Body of pancreas (tissue), 4 donors: ENCODE measurements at regions not wholly inside any gene's neighbourhood (a gene's known extent, or its start where the extent isn't known, plus 50 kb on each side); places are given as distances from the start of the nearest gene placed in this dataset.
A peak's percentile ranks its signal among the peaks of the same experiment; 100 is the strongest.

Source experiments
- ATAC-seq: fragments of 150-250 bp; one replicate; pipeline ENCODE4 v1.9.1; 2016
- DNase-seq, 4 donors: peaks; one replicate each; pipeline ENCODE4 v3.0.0-alpha.2; 2019
- H3K27ac ChIP-seq, 4 donors: fragments of 200-600 bp; sonication (generic); 1 replicate in 3 of 4; 2 replicates in 1 of 4; pipeline versions ENCODE4 v1.5.1 to v1.6.1; 2016 to 2019; ENCODE audit warnings: mild to moderate bottlenecking in 1 of 4, mixed read lengths in 1 of 4, moderate library complexity in 1 of 4
- H3K27me3 ChIP-seq, 2 donors: fragments of 200-600 bp; sonication (generic); one replicate each; pipeline ENCODE4 v1.6.0; 2016; ENCODE audit warnings: mild to moderate bottlenecking in 1 of 2
- H3K36me3 ChIP-seq, 2 donors: fragments of 200-600 bp; sonication (generic); replicated peaks in 1 of 2; 2 replicates each; pipeline ENCODE4 v1.5.1; 2016; ENCODE audit warnings: low read depth in 2 of 2; ENCODE audit not compliant: insufficient read depth in 1 of 2
- H3K4me1 ChIP-seq: fragments of 200-600 bp; sonication (generic); one replicate; pipeline ENCODE4 v1.6.0; 2016
- H3K4me3 ChIP-seq, 2 donors: fragments of 200-600 bp; sonication (generic); 1 replicate in 1 of 2; 2 replicates in 1 of 2; pipeline ENCODE4 v1.5.1; 2016 to 2019
- H3K9me3 ChIP-seq, 3 donors: fragments of 200-600 bp; sonication (generic); 1 replicate in 2 of 3; 2 replicates in 1 of 3; pipeline ENCODE4 v1.5.1; 2016
- CTCF ChIP-seq, 7 experiments: fragments of 450-650 bp in 4 of 7; fragments of 200-600 bp in 3 of 7; sonication (generic) in 3 of 7; IDR thresholded peaks; one replicate each; pipeline ENCODE4 v1.5.1; 2016 to 2019; ENCODE audit warnings: antibody characterized with exemption in 7 of 7
- POLR2A ChIP-seq, 3 donors: fragments of 450-650 bp; IDR thresholded peaks; one replicate each; pipeline ENCODE4 v1.6.1; 2016; ENCODE audit warnings: antibody characterized with exemption in 3 of 3, mild to moderate bottlenecking in 2 of 3
- WGBS, 2 donors: methylation state at CpG; one replicate each; pipeline ENCODE4 v1.1.5; 2017; 5-methylcytosine and 5-hydroxymethylcytosine counted together
- intact Hi-C: fragments of 100-400 bp; cut with DNase I; formaldehyde crosslinking; loops from one replicate; pipeline ENCODE4 v1.15.1; 2023

GRCh38 chr14:26172396-26172795 is 425.4 kb downstream of the NOVA1 start:
- Histone ChIP-seq H3K27me3 (no peaks in the 10 kb centered on the region), H3K4me3 (no peak overlapping the region), H3K27ac (no peak overlapping the region), H3K4me1 (no peaks in the 10 kb centered on the region), H3K9me3 (no peaks in the 10 kb centered on the region), H3K36me3 (no peaks in the 10 kb centered on the region)
- ATAC-seq (no peak), DNase-seq (no peak)
- intact Hi-C loops = no loop called here
- TF ChIP-seq POLR2A (IDR thresholded peaks at IDR 0.05) = no peak
- no peak for TF ChIP-seq CTCF (IDR thresholded peaks at IDR 0.05)

- WGBS, 2 donors = 44 to 48% methylated on average over 1 of the region's 1 CpG
- no peaks in the 10 kb centered on the region for H3K27me3 ChIP-seq
These were observed 426.9 kb downstream of the NOVA1 start for GRCh38 chr14:26170885-26171284.

DNA sequence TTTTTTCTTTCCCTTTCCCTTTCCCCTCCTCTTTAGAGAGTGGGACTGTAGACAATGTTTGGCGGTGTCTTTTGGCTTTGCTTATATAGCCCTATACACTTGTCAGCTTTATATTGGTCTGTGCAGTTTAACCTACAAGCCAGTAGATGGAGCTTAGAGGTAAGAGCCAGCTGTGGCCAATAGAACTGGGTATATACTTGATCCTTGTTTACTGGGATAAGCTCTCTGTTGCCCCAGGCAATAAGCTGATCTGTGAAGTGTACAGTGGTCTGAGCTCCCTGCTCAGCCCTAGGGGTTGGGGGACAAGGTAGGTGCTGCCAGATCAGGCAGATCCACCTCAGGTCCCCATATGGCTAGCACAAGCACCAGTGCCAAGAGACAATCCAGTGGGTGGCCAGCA is 434.1 kb downstream of the NOVA1 start:
- no peaks in the 10 kb centered on the region for H3K9me3 ChIP-seq
- no peak overlapping the region for H3K4me3 ChIP-seq
- no peak for TF ChIP-seq POLR2A (IDR thresholded peaks at IDR 0.05)
- TF ChIP-seq CTCF (IDR thresholded peaks at IDR 0.05) = peak in 3 of 7 experiments; percentile 13 to 28 (median 19)
- ATAC-seq (peak; percentile 24), DNase-seq (no peak)
- H3K4me1 ChIP-seq = no peaks in the 10 kb centered on the region
- WGBS, 2 donors = 35 to 50% methylated on average over 1 of the region's 1 CpG
- H3K36me3 ChIP-seq = no peaks in the 10 kb centered on the region
- H3K27me3 ChIP-seq = no peaks in the 10 kb centered on the region
- intact Hi-C loops = no loop called here
- H3K27ac ChIP-seq = no peak overlapping the region

More at GRCh38 chr14:26170885-26171284, 426.9 kb downstream of the NOVA1 start:
- Histone ChIP-seq H3K4me1 (no peaks in the 10 kb centered on the region), H3K9me3 (no peaks in the 10 kb centered on the region), H3K36me3 (no peaks in the 10 kb centered on the region), H3K4me3 (no peak overlapping the region), H3K27ac (no peak overlapping the region)
- DNase-seq = no peak
- ATAC-seq = no peak
- TF ChIP-seq CTCF (IDR thresholded peaks at IDR 0.05) (no peak), POLR2A (IDR thresholded peaks at IDR 0.05) (no peak)
- intact Hi-C loops = no loop called here

GRCh38 chr14:26157517-26157916 is 440.3 kb downstream of the NOVA1 start:
- H3K9me3 ChIP-seq = no peaks in the 10 kb centered on the region
- DNase-seq (no peak), ATAC-seq (no peak)
- no peaks in the 10 kb centered on the region for H3K36me3 ChIP-seq
- H3K27ac ChIP-seq = no peak overlapping the region
- H3K4me3 ChIP-seq = no peak overlapping the region
- TF ChIP-seq POLR2A (IDR thresholded peaks at IDR 0.05) (no peak), CTCF (IDR thresholded peaks at IDR 0.05) (no peak)
- intact Hi-C loops = no loop called here
- no peaks in the 10 kb centered on the region for H3K27me3 ChIP-seq
- 35 to 48% methylated on average over 1 of the region's 1 CpG for WGBS, 2 donors
- no peaks in the 10 kb centered on the region for H3K4me1 ChIP-seq

- DNase-seq = no peak
- Histone ChIP-seq H3K27me3 (no peaks in the 10 kb centered on the region), H3K4me3 (no peak overlapping the region), H3K9me3 (no peaks in the 10 kb centered on the region), H3K36me3 (no peaks in the 10 kb centered on the region), H3K27ac (no peak overlapping the region), H3K4me1 (no peaks in the 10 kb centered on the region)
- ATAC-seq = no peak
- intact Hi-C loops = no loop called here
- no peak for TF ChIP-seq CTCF (IDR thresholded peaks at IDR 0.05)
- TF ChIP-seq POLR2A (IDR thresholded peaks at IDR 0.05) = no peak
- WGBS, 2 donors = 31 to 48% methylated on average over 2 of the region's 2 CpGs
These were observed 454.8 kb downstream of the NOVA1 start for GRCh38 chr14:26143057-26143456.
